Liver (tissue), 7 donors: ENCODE measurements at regions not wholly inside any gene's neighbourhood (a gene's known extent, or its start where the extent isn't known, plus 50 kb on each side); places are given as distances from the start of the nearest gene placed in this dataset.

Experiments
- DNase-seq: peaks from one replicate; pipeline ENCODE4 v3.0.0-alpha.2; 2017; ENCODE audit warnings: low spot score
- H3K27ac ChIP-seq, 2 donors: one replicate each; pipeline ENCODE4 v1.7.0; 2013; ENCODE audit warnings: inconsistent platforms in 2 of 2, low read length in 2 of 2, control low read depth in 1 of 2, low read depth in 1 of 2, mild to moderate bottlenecking in 1 of 2
- H3K27me3 ChIP-seq, 4 donors: one replicate each; pipeline versions ENCODE4 v1.6.1 to v1.7.0; 2013; ENCODE audit warnings: low read length in 3 of 4, inconsistent platforms in 1 of 4, mild to moderate bottlenecking in 1 of 4, moderate library complexity in 1 of 4; ENCODE audit not compliant: control insufficient read depth in 4 of 4, insufficient read depth in 4 of 4
- H3K36me3 ChIP-seq, 4 donors: one replicate each; pipeline versions ENCODE4 v1.6.1 to v1.7.0; 2013; ENCODE audit warnings: low read length in 3 of 4, mild to moderate bottlenecking in 3 of 4, low read depth in 1 of 4, moderate library complexity in 1 of 4; ENCODE audit not compliant: control insufficient read depth in 4 of 4, insufficient read depth in 3 of 4
- H3K4me1 ChIP-seq, 4 donors: one replicate each; pipeline versions ENCODE4 v1.6.1 to v1.7.0; 2013; ENCODE audit warnings: low read length in 3 of 4, mild to moderate bottlenecking in 3 of 4, moderate library complexity in 1 of 4; ENCODE audit not compliant: control insufficient read depth in 4 of 4, insufficient read depth in 4 of 4
- H3K4me3 ChIP-seq, 3 donors: one replicate each; pipeline versions ENCODE4 v1.6.1 to v1.7.0; 2013; ENCODE audit warnings: low read length in 3 of 3, control low read depth in 1 of 3, low read depth in 1 of 3, mild to moderate bottlenecking in 1 of 3
- H3K9ac ChIP-seq, 2 donors: one replicate each; pipeline ENCODE4 v1.7.0; 2013; ENCODE audit warnings: low read length in 2 of 2, mild to moderate bottlenecking in 2 of 2, moderate library complexity in 2 of 2, control low read depth in 1 of 2, low read depth in 1 of 2
- H3K9me3 ChIP-seq, 4 donors: one replicate each; pipeline versions ENCODE4 v1.6.1 to v1.7.0; 2013; ENCODE audit warnings: low read length in 3 of 4; ENCODE audit not compliant: control insufficient read depth in 4 of 4
- ATF3 ChIP-seq: IDR thresholded peaks from 2 replicates; pipeline ENCODE4 v1.6.1; 2016; ENCODE audit warnings: antibody characterized with exemption
- CTCF ChIP-seq: fragments of 150-350 bp; IDR thresholded peaks from 2 replicates; pipeline ENCODE4 v1.5.1; 2017; ENCODE audit warnings: improper control_type of control experiment, low read depth, low read length; ENCODE audit not compliant: missing input control
- EGR1 ChIP-seq, 2 donors: IDR thresholded peaks; 2 replicates each; pipeline ENCODE4 v1.6.1; 2016 to 2018; ENCODE audit warnings: antibody characterized with exemption in 2 of 2, low read depth in 2 of 2
- FOXA1 ChIP-seq: IDR thresholded peaks from 2 replicates; pipeline ENCODE4 v1.6.1; 2016; ENCODE audit warnings: antibody characterized with exemption
- FOXA2 ChIP-seq: IDR thresholded peaks from 2 replicates; pipeline ENCODE4 v1.6.1; 2016; ENCODE audit warnings: antibody characterized with exemption
- GABPA ChIP-seq, 2 donors: IDR thresholded peaks in 1 of 2; conservative IDR thresholded peaks in 1 of 2; 2 replicates each; pipeline ENCODE4 v1.6.1; 2016; ENCODE audit warnings: antibody characterized with exemption in 2 of 2, mild to moderate bottlenecking in 1 of 2, moderate library complexity in 1 of 2
- HNF4A ChIP-seq, 2 donors: conservative IDR thresholded peaks; 2 replicates each; pipeline ENCODE4 v1.6.1; 2016; ENCODE audit warnings: antibody characterized with exemption in 2 of 2, mild to moderate bottlenecking in 2 of 2
- HNF4G ChIP-seq: IDR thresholded peaks from 2 replicates; pipeline ENCODE4 v1.6.1; 2016; ENCODE audit warnings: antibody characterized with exemption
- JUND ChIP-seq, 2 donors: IDR thresholded peaks; 2 replicates each; pipeline ENCODE4 v1.6.1; 2016; ENCODE audit warnings: antibody characterized with exemption in 2 of 2
- NR2F2 ChIP-seq: IDR thresholded peaks from 2 replicates; pipeline ENCODE4 v1.6.1; 2016; ENCODE audit warnings: antibody characterized with exemption
- RAD21 ChIP-seq, 2 donors: IDR thresholded peaks; 2 replicates each; pipeline ENCODE4 v1.6.1; 2016; ENCODE audit warnings: antibody characterized with exemption in 2 of 2, mild to moderate bottlenecking in 2 of 2
- RXRA ChIP-seq, 2 donors: IDR thresholded peaks; 2 replicates each; pipeline ENCODE4 v1.6.1; 2017 to 2018; ENCODE audit warnings: antibody characterized with exemption in 2 of 2, mild to moderate bottlenecking in 1 of 2
- SP1 ChIP-seq: IDR thresholded peaks from 2 replicates; pipeline ENCODE4 v1.6.1; 2018; ENCODE audit warnings: antibody characterized with exemption, mild to moderate bottlenecking
- TAF1 ChIP-seq: conservative IDR thresholded peaks from 2 replicates; pipeline ENCODE4 v1.6.1; 2016; ENCODE audit warnings: antibody characterized with exemption, mild to moderate bottlenecking
- YY1 ChIP-seq: IDR thresholded peaks from 2 replicates; pipeline ENCODE4 v1.6.1; 2016; ENCODE audit warnings: antibody characterized with exemption, mild to moderate bottlenecking
- ZBTB33 ChIP-seq: IDR thresholded peaks from 2 replicates; pipeline ENCODE4 v1.6.1; 2016; ENCODE audit warnings: antibody characterized with exemption
- TF ChIP-seq, protein P1 (sequence below): IDR thresholded peaks from 2 replicates; pipeline ENCODE4 v1.6.1; 2016; ENCODE audit warnings: antibody characterized with exemption, mild to moderate bottlenecking
- donor health status: healthy.
- donor health status: healthy.
- donor health status: healthy.
- donor health status: healthy.

- no peak for TF ChIP-seq ZBTB33
- TF ChIP-seq JUND (IDR thresholded peaks at IDR 0.05): no peak
- TF ChIP-seq NR2F2: no peak
- TF ChIP-seq SP1: no peak
- no peak for TF ChIP-seq ATF3
- no peak for TF ChIP-seq HNF4G
- TF ChIP-seq FOXA1: no peak
- TF ChIP-seq TAF1: no peak
- no peak for TF ChIP-seq FOXA2
- TF ChIP-seq RAD21 (IDR thresholded peaks at IDR 0.05): no peak
- no peak for TF ChIP-seq GABPA (IDR thresholded peaks at IDR 0.05 in 1 of 2, conservative IDR thresholded peaks at IDR 0.05 in 1 of 2)
Measured at GRCh38 chr14:53553221-53553620, 400.1 kb upstream of the DDHD1 start (continued).

DNA sequence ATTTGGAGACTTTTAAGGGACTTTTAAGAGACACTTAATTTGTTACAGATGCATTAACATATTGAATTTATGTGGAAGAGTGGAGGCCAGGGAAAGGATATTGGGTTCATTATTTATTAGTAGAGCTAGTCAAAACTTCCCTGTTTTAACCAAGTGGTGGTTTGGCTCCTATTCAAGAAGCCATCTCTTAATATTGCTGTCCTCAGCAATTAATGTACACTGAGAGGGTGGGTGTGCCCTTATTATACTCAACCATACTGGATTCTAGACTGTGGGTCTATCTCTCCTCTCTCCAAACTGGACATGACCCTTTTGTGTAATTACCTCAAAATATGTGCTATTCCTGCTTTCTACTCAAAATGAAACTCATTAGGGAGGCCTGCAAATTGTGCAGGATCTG is 398.7 kb upstream of the DDHD1 start:
- DNase-seq: no peak
- Histone ChIP-seq H3K4me1 (no peaks in the 10 kb centered on the region), H3K27me3 (no peaks in the 10 kb centered on the region), H3K4me3 (no peak overlapping the region), H3K9ac (no peak overlapping the region), H3K9me3 (no peaks in the 10 kb centered on the region), H3K36me3 (no peaks in the 10 kb centered on the region), H3K27ac (no peak overlapping the region)
- no peak for TF ChIP-seq HNF4A (conservative IDR thresholded peaks at IDR 0.05)
- TF ChIP-seq SP1: no peak
- no peak for TF ChIP-seq CTCF
- TF ChIP-seq YY1: no peak
- no peak for TF ChIP-seq RXRA (IDR thresholded peaks at IDR 0.05)
- TF ChIP-seq HNF4G: no peak
- TF ChIP-seq GABPA (IDR thresholded peaks at IDR 0.05 in 1 of 2, conservative IDR thresholded peaks at IDR 0.05 in 1 of 2): no peak
- TF ChIP-seq, protein P1, sequence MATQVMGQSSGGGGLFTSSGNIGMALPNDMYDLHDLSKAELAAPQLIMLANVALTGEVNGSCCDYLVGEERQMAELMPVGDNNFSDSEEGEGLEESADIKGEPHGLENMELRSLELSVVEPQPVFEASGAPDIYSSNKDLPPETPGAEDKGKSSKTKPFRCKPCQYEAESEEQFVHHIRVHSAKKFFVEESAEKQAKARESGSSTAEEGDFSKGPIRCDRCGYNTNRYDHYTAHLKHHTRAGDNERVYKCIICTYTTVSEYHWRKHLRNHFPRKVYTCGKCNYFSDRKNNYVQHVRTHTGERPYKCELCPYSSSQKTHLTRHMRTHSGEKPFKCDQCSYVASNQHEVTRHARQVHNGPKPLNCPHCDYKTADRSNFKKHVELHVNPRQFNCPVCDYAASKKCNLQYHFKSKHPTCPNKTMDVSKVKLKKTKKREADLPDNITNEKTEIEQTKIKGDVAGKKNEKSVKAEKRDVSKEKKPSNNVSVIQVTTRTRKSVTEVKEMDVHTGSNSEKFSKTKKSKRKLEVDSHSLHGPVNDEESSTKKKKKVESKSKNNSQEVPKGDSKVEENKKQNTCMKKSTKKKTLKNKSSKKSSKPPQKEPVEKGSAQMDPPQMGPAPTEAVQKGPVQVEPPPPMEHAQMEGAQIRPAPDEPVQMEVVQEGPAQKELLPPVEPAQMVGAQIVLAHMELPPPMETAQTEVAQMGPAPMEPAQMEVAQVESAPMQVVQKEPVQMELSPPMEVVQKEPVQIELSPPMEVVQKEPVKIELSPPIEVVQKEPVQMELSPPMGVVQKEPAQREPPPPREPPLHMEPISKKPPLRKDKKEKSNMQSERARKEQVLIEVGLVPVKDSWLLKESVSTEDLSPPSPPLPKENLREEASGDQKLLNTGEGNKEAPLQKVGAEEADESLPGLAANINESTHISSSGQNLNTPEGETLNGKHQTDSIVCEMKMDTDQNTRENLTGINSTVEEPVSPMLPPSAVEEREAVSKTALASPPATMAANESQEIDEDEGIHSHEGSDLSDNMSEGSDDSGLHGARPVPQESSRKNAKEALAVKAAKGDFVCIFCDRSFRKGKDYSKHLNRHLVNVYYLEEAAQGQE: no peak
- no peak for TF ChIP-seq RAD21 (IDR thresholded peaks at IDR 0.05)
- no peak for TF ChIP-seq EGR1 (IDR thresholded peaks at IDR 0.05; ENCODE audit: low read depth in 2 of 2)
- no peak for TF ChIP-seq ZBTB33
